ENCODE measurements at regions not wholly inside any gene's neighbourhood (a gene's known extent, or its start where the extent isn't known, plus 50 kb on each side); places are given as distances from the start of the nearest gene placed in this dataset.

DNA sequence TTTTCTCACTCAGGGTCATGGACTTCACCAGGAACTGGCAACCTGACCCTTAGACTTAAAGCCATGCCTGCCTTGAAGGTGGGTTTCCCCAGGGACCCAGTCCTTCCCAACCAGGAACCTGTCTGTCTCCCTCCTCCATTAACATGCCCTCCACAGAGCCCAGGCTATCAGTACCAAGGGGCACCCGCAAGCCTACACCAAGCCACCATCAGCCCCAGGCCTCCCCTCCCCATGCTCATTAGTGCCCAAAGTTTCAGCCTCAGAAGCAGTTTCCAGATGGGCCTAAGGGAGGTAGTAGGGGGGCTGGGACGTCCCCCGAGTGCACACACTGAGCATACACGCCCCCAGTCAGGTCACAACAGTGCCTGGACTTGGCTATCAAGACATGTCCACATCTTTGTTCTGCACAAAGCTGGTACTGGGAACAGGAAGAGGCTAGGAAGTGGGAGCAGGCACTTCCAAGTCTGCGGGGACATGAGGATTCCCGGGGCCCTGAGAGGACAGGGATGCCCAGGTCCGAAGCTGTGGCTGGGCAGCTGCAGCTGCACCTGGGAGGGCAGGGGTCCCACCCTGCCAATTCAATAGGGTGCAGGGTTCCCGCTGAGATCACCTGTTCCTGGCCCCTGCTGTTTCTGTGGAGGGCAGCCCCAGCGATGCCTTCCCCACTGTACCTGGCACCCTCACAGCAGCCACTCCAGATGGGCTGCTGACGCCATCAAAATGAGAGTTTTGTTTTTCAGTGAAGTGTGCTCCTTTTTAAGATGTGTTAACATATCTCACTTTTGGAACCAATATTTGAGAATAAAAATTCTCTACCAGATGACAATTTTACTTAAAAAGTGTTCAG, 731.4 kb downstream of the NR4A2 start:
- no peak for DNase-seq (ENCODE audit: low read depth)
- TF ChIP-seq, protein P1, sequence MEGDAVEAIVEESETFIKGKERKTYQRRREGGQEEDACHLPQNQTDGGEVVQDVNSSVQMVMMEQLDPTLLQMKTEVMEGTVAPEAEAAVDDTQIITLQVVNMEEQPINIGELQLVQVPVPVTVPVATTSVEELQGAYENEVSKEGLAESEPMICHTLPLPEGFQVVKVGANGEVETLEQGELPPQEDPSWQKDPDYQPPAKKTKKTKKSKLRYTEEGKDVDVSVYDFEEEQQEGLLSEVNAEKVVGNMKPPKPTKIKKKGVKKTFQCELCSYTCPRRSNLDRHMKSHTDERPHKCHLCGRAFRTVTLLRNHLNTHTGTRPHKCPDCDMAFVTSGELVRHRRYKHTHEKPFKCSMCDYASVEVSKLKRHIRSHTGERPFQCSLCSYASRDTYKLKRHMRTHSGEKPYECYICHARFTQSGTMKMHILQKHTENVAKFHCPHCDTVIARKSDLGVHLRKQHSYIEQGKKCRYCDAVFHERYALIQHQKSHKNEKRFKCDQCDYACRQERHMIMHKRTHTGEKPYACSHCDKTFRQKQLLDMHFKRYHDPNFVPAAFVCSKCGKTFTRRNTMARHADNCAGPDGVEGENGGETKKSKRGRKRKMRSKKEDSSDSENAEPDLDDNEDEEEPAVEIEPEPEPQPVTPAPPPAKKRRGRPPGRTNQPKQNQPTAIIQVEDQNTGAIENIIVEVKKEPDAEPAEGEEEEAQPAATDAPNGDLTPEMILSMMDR (IDR thresholded peaks at IDR 0.05; ENCODE audit: control insufficient read depth, extremely low read depth, insufficient read depth): no peak
- no peak overlapping the region for H3K4me3 ChIP-seq (ENCODE audit: low read depth, low read length)

DNA sequence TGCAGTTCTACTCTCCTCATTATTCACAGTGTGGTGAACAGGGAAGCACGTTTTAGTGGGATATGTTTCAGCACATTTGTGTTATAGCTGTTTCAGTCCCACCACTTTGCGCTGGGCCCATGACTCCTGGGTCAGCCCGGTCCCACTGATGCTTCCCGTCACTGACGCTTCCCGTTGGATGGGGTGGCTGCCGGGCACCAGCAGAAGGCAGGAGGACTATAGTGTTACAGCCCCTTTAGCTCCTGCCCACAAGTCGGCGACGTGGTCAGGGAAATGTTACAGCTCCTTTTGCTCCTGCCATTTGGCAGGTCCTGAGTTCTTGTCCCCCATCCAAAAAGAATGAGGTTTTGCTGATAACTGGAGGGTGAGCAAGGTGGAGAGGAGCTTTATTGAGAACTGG, 732.2 kb downstream of the NR4A2 start:
- no peak for DNase-seq (ENCODE audit: low read depth)
- TF ChIP-seq, protein P1 (IDR thresholded peaks at IDR 0.05; ENCODE audit: control insufficient read depth, extremely low read depth, insufficient read depth): no peak
- no peak overlapping the region for H3K4me3 ChIP-seq (ENCODE audit: low read depth, low read length)

DNA sequence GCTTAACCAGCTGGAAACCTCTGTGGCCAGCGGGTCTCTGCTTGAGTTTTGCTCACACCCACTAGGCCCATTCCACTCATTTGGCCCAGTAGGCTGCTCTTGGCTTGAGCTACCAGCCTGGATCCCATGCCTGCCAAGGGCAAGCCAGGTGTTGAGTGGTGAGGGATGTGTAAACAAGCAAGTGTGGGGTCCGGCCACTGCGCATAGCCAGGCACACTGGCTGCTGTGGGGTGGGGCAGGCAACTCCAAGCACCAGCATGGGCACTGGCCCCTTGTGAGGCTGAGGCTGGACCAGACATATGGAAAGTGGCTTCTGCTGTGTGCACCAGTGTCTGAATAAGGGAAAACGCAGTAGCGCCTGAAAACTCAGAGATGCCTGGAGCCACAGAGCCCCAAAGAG, 732.7 kb downstream of the NR4A2 start:
- TF ChIP-seq, protein P1 (IDR thresholded peaks at IDR 0.05; ENCODE audit: control insufficient read depth, extremely low read depth, insufficient read depth): no peak
- no peak for DNase-seq (ENCODE audit: low read depth)
- no peak overlapping the region for H3K4me3 ChIP-seq (ENCODE audit: low read depth, low read length)

- DNase-seq (ENCODE audit: low read depth): no peak
- TF ChIP-seq, protein P1 (IDR thresholded peaks at IDR 0.05; ENCODE audit: control insufficient read depth, extremely low read depth, insufficient read depth): no peak
- no peak overlapping the region for H3K4me3 ChIP-seq (ENCODE audit: low read depth, low read length)
Measured at GRCh38 chr2:155583674-155584195, 748.8 kb downstream of the NR4A2 start.

DNA sequence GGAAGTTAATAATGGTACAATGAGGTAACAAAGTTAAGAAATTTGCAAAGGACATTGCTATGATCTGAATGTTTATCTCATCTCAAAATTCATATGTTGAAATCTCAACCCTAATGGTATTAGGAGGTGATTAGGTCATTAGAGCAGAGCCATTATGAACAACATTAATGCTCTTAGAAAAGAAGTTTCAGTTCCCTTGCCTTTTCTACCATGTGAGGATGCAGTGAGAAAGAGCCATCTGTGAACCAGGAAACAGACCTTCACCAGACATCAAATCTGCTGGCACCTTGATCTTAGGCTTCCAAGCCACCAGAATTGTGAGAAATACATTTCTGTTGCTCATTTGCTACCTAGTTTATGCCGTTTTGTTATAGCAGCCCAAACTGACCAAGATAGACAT, 757.6 kb downstream of the NR4A2 start:
- H3K4me3 ChIP-seq (ENCODE audit: low read depth, low read length): no peak overlapping the region
- no peak for DNase-seq (ENCODE audit: low read depth)
- TF ChIP-seq, protein P1 (IDR thresholded peaks at IDR 0.05; ENCODE audit: control insufficient read depth, extremely low read depth, insufficient read depth): no peak

- no peak overlapping the region for H3K4me3 ChIP-seq (ENCODE audit: low read depth, low read length)
- TF ChIP-seq, protein P1 (IDR thresholded peaks at IDR 0.05; ENCODE audit: control insufficient read depth, extremely low read depth, insufficient read depth): no peak
Measured at GRCh38 chr2:155547571-155547970, 785.0 kb downstream of the NR4A2 start.

More at GRCh38 chr2:155547571-155547970, 785.0 kb downstream of the NR4A2 start:
- DNase-seq (ENCODE audit: low read depth): no peak

Measured in LNCaP clone FGC (cell line).